Coronary artery (tissue), 2 donors: ENCODE measurements at regions not wholly inside any gene's neighbourhood (a gene's known extent, or its start where the extent isn't known, plus 50 kb on each side); places are given as distances from the start of the nearest gene placed in this dataset.

Experiments
- DNase-seq: peaks from one replicate; pipeline ENCODE4 v3.0.0-alpha.2; 2017; ENCODE audit warnings: low spot score
- H3K27ac ChIP-seq, 2 donors: fragments of 200-600 bp; sonication (generic); one replicate each; pipeline ENCODE4 v1.5.1; 2016 to 2019
- H3K4me3 ChIP-seq: fragments of 200-600 bp; sonication (generic); 2 replicates; pipeline ENCODE4 v1.5.1; 2016; ENCODE audit warnings: mild to moderate bottlenecking, moderate library complexity
- CTCF ChIP-seq: fragments of 200-600 bp; sonication (generic); IDR thresholded peaks from one replicate; pipeline ENCODE4 v1.5.1; 2019; ENCODE audit warnings: antibody characterized with exemption

GRCh38 chr6:95364016-95364604, 213.2 kb upstream of the MANEA start:
- no peak for DNase-seq
- no peak overlapping the region for H3K4me3 ChIP-seq
- no peak for TF ChIP-seq CTCF
- no peak overlapping the region for H3K27ac ChIP-seq

GRCh38 chr6:95365454-95365853, 211.9 kb upstream of the MANEA start:
- DNase-seq: no peak
- Histone ChIP-seq H3K27ac (no peak overlapping the region), H3K4me3 (no peak overlapping the region)
- no peak for TF ChIP-seq CTCF

- TF ChIP-seq CTCF: no peak
- no peak for DNase-seq
These were observed 210.9 kb upstream of the MANEA start for GRCh38 chr6:95366414-95366813.

GRCh38 chr6:95383878-95384277, 193.5 kb upstream of the MANEA start:
- DNase-seq: no peak
- H3K4me3 ChIP-seq: no peak overlapping the region
- H3K27ac ChIP-seq: no peak overlapping the region
- TF ChIP-seq CTCF: no peak

More at GRCh38 chr6:95366414-95366813, 210.9 kb upstream of the MANEA start:
- Histone ChIP-seq H3K27ac (no peak overlapping the region), H3K4me3 (no peak overlapping the region)

GRCh38 chr6:95384988-95385387, 192.3 kb upstream of the MANEA start:
- Histone ChIP-seq H3K4me3 (no peak overlapping the region), H3K27ac (no peak overlapping the region)
- no peak for TF ChIP-seq CTCF
- no peak for DNase-seq

- H3K4me3 ChIP-seq: no peak overlapping the region
- no peak for TF ChIP-seq CTCF
- DNase-seq: no peak
These were observed 189.5 kb upstream of the MANEA start for GRCh38 chr6:95387845-95388244.

GRCh38 chr6:95404777-95405176, 172.6 kb upstream of the MANEA start:
- TF ChIP-seq CTCF: no peak
- Histone ChIP-seq H3K27ac (no peak overlapping the region), H3K4me3 (no peak overlapping the region)
- DNase-seq: no peak

More at GRCh38 chr6:95387845-95388244, 189.5 kb upstream of the MANEA start:
- H3K27ac ChIP-seq: no peak overlapping the region
